Sigmoid colon (tissue), 4 donors: ENCODE measurements at regions not wholly inside any gene's neighbourhood (a gene's known extent, or its start where the extent isn't known, plus 50 kb on each side); places are given as distances from the start of the nearest gene placed in this dataset.

Source experiments
- CTCF ChIP-seq, 4 experiments: fragments of 450-650 bp in 3 of 4; fragments of 200-600 bp in 1 of 4; IDR thresholded peaks; one replicate each; pipeline ENCODE4 v1.5.1; 2016 to 2019; ENCODE audit warnings: antibody characterized with exemption in 4 of 4, mild to moderate bottlenecking in 3 of 4, moderate library complexity in 2 of 4
- POLR2AphosphoS5 ChIP-seq, 4 donors: sonication (generic); formaldehyde crosslinking; IDR thresholded peaks; one replicate each; pipeline ENCODE4 v1.6.1; 2017; ENCODE audit warnings: antibody characterized with exemption in 4 of 4

GRCh38 chr5:179487145-179487544, 63.2 kb upstream of the RUFY1 start:
- TF ChIP-seq CTCF (IDR thresholded peaks at IDR 0.05) (no peak), POLR2AphosphoS5 (IDR thresholded peaks at IDR 0.05) (no peak)
